GM23338 (cell line): ENCODE measurements at regions not wholly inside any gene's neighbourhood (a gene's known extent, or its start where the extent isn't known, plus 50 kb on each side); places are given as distances from the start of the nearest gene placed in this dataset.

Experiments used
- ATAC-seq: fragments of 200-7000 bp; cut with Tn5 transposase; 3 replicates; pipeline ENCODE4 v1.9.1; 2020
- DNase-seq: peaks from one replicate; pipeline ENCODE4 v3.0.0-alpha.2; 2015; ENCODE audit warnings: low spot score
- H2AFZ ChIP-seq: fragments of 200-600 bp; sonication (generic); 2 replicates; pipeline ENCODE4 v1.8.0; 2016; ENCODE audit warnings: antibody characterized with exemption, mild to moderate bottlenecking, moderate library complexity
- H3F3A ChIP-seq: fragments of 200-600 bp; sonication (generic); replicated peaks from 2 replicates; pipeline ENCODE4 v1.8.0; 2017; ENCODE audit warnings: antibody characterized with exemption, mixed run types, low read depth
- H3K27ac ChIP-seq: fragments of 200-600 bp; sonication (generic); 2 replicates; pipeline ENCODE4 v1.6.1; 2016; ENCODE audit warnings: low read depth
- H3K27me3 ChIP-seq: fragments of 200-600 bp; sonication (generic); 2 replicates; pipeline ENCODE4 v1.8.0; 2016; ENCODE audit warnings: mild to moderate bottlenecking, mixed run types, moderate library complexity; ENCODE audit not compliant: insufficient read depth
- H3K36me3 ChIP-seq: fragments of 200-600 bp; sonication (generic); 2 replicates; pipeline ENCODE4 v1.8.0; 2016; ENCODE audit warnings: mild to moderate bottlenecking; ENCODE audit not compliant: insufficient read depth
- H3K4me1 ChIP-seq: fragments of 200-600 bp; sonication (generic); 2 replicates; pipeline ENCODE4 v1.8.0; 2016; ENCODE audit warnings: mild to moderate bottlenecking, moderate library complexity; ENCODE audit not compliant: insufficient read depth
- H3K4me2 ChIP-seq: fragments of 200-600 bp; sonication (generic); 2 replicates; pipeline ENCODE4 v1.7.1; 2017; ENCODE audit warnings: mixed run types
- H3K4me3 ChIP-seq: fragments of 200-600 bp; sonication (generic); 2 replicates; pipeline ENCODE4 v1.6.1; 2016; ENCODE audit warnings: mixed run types
- H3K79me2 ChIP-seq: fragments of 200-600 bp; sonication (generic); replicated peaks from 2 replicates; pipeline ENCODE4 v1.8.0; 2017; ENCODE audit warnings: mild to moderate bottlenecking; ENCODE audit not compliant: insufficient read depth
- H3K9me2 ChIP-seq: fragments of 200-600 bp; sonication (generic); 2 replicates; pipeline ENCODE4 v1.8.0; 2017; ENCODE audit not compliant: insufficient read depth
- H4K20me1 ChIP-seq: fragments of 200-600 bp; sonication (generic); replicated peaks from 2 replicates; pipeline ENCODE4 v1.8.0; 2017; ENCODE audit warnings: mild to moderate bottlenecking; ENCODE audit not compliant: insufficient read depth
- H3K27ac Mint-ChIP-seq: 2 replicates; pipeline ENCODE4 v1.8.0; 2020; ENCODE audit warnings: inconsistent platforms, mild to moderate bottlenecking, moderate library complexity, mixed read lengths
- H3K27me3 Mint-ChIP-seq: 3 replicates; pipeline ENCODE4 v1.8.0; 2022; ENCODE audit warnings: low read depth, mild to moderate bottlenecking, moderate library complexity, mixed read lengths, inconsistent platforms; ENCODE audit not compliant: insufficient read depth, poor library complexity
- H3K36me3 Mint-ChIP-seq: 3 replicates; pipeline ENCODE4 v1.8.0; 2021; ENCODE audit warnings: low read depth, mild to moderate bottlenecking, inconsistent platforms, moderate library complexity, mixed read lengths
- H3K4me1 Mint-ChIP-seq: 3 replicates; pipeline ENCODE4 v1.8.0; 2020; ENCODE audit warnings: mild to moderate bottlenecking, inconsistent platforms, mixed read lengths
- H3K4me3 Mint-ChIP-seq: 3 replicates; pipeline ENCODE4 v1.8.0; 2021; ENCODE audit warnings: moderate library complexity, mild to moderate bottlenecking, inconsistent platforms, mixed read lengths
- H3K9me3 Mint-ChIP-seq: 3 replicates; pipeline ENCODE4 v1.8.0; 2020; ENCODE audit warnings: moderate library complexity, mild to moderate bottlenecking, inconsistent platforms, mixed read lengths
- CREB1 ChIP-seq: fragments of 250-450 bp; sonication (Bioruptor Pico); IDR thresholded peaks from 2 replicates; pipeline ENCODE4 v1.5.0; 2020; ENCODE audit warnings: low read depth, mild to moderate bottlenecking, moderate library complexity
- EZH2phosphoT487 ChIP-seq: fragments of 200-600 bp; sonication (generic); IDR thresholded peaks from one replicate; pipeline ENCODE4 v1.8.1; 2018; ENCODE audit warnings: antibody characterized with exemption; ENCODE audit not compliant: unreplicated experiment
- JUNB ChIP-seq: IDR thresholded peaks from one replicate; pipeline ENCODE4 v1.6.1; 2016; ENCODE audit warnings: antibody characterized with exemption; ENCODE audit not compliant: unreplicated experiment
- NANOG ChIP-seq: IDR thresholded peaks from 2 replicates; pipeline ENCODE4 v1.6.1; 2016; ENCODE audit warnings: antibody characterized with exemption, borderline replicate concordance
- STAT1 ChIP-seq: IDR thresholded peaks from one replicate; pipeline ENCODE4 v1.6.1; 2016; ENCODE audit warnings: antibody characterized with exemption; ENCODE audit not compliant: unreplicated experiment
- TF ChIP-seq, protein P1 (sequence below): IDR thresholded peaks from one replicate; pipeline ENCODE4 v1.6.1; 2018; ENCODE audit warnings: antibody characterized with exemption; ENCODE audit not compliant: unreplicated experiment
- TF ChIP-seq, protein P2 (sequence below): IDR thresholded peaks from 2 replicates; pipeline ENCODE4 v1.6.1; 2016; ENCODE audit warnings: antibody characterized with exemption

DNA sequence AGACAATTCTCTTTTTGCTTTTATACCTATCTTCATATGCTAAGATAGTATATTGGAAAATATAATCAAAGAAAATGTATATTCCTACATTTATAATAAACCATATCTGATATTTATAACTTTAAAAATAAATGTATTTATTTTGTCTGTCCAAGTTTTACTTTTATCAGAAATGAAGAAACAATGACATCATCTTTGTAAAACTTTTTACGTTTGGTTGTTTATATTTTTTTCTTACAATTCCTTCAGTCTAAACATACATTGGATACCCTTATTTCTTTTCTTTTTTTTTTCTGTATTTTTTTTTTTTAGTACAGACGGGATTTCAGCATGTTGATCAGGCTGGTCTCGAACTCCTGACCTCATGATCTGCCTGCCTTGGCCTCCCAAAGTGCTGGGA is 1577.0 kb upstream of the SLC39A10 start:
- no peak for DNase-seq
- peaks cover 3% of the 10 kb centered on the region; the same call in 1 of the 3 replicates for H3K36me3 Mint-ChIP-seq

DNA sequence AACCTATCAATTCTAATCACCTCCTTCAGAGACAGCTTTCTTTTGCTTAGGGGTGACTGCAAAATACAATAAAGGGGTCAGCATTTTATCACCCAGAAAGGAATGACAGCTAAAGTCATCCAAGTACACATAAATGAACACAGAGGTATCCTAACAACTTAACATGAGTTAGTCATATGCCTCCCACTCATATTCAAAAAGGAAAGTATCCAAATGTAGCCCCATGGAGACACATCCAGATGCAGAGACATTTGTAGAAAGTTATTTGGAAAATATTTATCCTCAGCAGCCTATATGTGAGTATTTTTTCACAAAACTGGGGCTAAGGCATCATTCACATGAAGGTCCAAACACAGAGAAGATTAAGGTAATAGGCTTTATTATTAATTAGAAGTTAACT is 1579.7 kb upstream of the SLC39A10 start:
- H4K20me1 ChIP-seq = no peaks in the 10 kb centered on the region
- no peaks in the 10 kb centered on the region for H3K9me2 ChIP-seq
- no peak overlapping the region for H3K4me2 ChIP-seq
- H3K27me3 ChIP-seq = no peaks in the 10 kb centered on the region
- no peaks in the 10 kb centered on the region for H3K79me2 ChIP-seq
- Mint-ChIP-seq H3K4me1 (no peaks in the 10 kb centered on the region), H3K36me3 (no peaks in the 10 kb centered on the region), H3K9me3 (no peaks in the 10 kb centered on the region), H3K27ac (no peak overlapping the region), H3K27me3 (no peaks in the 10 kb centered on the region), H3K4me3 (no peak overlapping the region)
- no peak for TF ChIP-seq CREB1 (CRISPR knock-in tag)
- ATAC-seq (no peak), DNase-seq (no peak)
- H3K4me3 ChIP-seq = no peak overlapping the region
- H3K4me1 ChIP-seq = no peaks in the 10 kb centered on the region
- H2AFZ ChIP-seq = no peak overlapping the region
- H3F3A ChIP-seq = no peaks in the 10 kb centered on the region
- no peaks in the 10 kb centered on the region for H3K36me3 ChIP-seq
- H3K27ac ChIP-seq = no peak overlapping the region

More for the DNA sequence above, 1577.0 kb upstream of the SLC39A10 start:
- Mint-ChIP-seq H3K4me1 (no peaks in the 10 kb centered on the region), H3K27me3 (no peaks in the 10 kb centered on the region), H3K9me3 (peaks cover 5% of the 10 kb centered on the region; the same call in 2 of the 3 replicates), H3K4me3 (no peak overlapping the region), H3K27ac (no peak overlapping the region)
- Histone ChIP-seq H3K36me3 (peaks cover 3% of the 10 kb centered on the region; the same call in 1 of the 2 replicates), H3K4me2 (no peak overlapping the region), H3K4me1 (no peaks in the 10 kb centered on the region), H4K20me1 (no peaks in the 10 kb centered on the region), H3K27me3 (no peaks in the 10 kb centered on the region), H2AFZ (no peak overlapping the region), H3K4me3 (no peak overlapping the region), H3K27ac (no peak overlapping the region), H3K79me2 (no peaks in the 10 kb centered on the region), H3F3A (no peaks in the 10 kb centered on the region), H3K9me2 (no peaks in the 10 kb centered on the region)
- TF ChIP-seq, protein P1, sequence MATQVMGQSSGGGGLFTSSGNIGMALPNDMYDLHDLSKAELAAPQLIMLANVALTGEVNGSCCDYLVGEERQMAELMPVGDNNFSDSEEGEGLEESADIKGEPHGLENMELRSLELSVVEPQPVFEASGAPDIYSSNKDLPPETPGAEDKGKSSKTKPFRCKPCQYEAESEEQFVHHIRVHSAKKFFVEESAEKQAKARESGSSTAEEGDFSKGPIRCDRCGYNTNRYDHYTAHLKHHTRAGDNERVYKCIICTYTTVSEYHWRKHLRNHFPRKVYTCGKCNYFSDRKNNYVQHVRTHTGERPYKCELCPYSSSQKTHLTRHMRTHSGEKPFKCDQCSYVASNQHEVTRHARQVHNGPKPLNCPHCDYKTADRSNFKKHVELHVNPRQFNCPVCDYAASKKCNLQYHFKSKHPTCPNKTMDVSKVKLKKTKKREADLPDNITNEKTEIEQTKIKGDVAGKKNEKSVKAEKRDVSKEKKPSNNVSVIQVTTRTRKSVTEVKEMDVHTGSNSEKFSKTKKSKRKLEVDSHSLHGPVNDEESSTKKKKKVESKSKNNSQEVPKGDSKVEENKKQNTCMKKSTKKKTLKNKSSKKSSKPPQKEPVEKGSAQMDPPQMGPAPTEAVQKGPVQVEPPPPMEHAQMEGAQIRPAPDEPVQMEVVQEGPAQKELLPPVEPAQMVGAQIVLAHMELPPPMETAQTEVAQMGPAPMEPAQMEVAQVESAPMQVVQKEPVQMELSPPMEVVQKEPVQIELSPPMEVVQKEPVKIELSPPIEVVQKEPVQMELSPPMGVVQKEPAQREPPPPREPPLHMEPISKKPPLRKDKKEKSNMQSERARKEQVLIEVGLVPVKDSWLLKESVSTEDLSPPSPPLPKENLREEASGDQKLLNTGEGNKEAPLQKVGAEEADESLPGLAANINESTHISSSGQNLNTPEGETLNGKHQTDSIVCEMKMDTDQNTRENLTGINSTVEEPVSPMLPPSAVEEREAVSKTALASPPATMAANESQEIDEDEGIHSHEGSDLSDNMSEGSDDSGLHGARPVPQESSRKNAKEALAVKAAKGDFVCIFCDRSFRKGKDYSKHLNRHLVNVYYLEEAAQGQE = no peak
- no peak for TF ChIP-seq STAT1
- TF ChIP-seq, protein P2, sequence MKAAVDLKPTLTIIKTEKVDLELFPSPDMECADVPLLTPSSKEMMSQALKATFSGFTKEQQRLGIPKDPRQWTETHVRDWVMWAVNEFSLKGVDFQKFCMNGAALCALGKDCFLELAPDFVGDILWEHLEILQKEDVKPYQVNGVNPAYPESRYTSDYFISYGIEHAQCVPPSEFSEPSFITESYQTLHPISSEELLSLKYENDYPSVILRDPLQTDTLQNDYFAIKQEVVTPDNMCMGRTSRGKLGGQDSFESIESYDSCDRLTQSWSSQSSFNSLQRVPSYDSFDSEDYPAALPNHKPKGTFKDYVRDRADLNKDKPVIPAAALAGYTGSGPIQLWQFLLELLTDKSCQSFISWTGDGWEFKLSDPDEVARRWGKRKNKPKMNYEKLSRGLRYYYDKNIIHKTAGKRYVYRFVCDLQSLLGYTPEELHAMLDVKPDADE = no peak
- TF ChIP-seq CREB1 (CRISPR knock-in tag) = no peak
- no peak for ATAC-seq

DNA sequence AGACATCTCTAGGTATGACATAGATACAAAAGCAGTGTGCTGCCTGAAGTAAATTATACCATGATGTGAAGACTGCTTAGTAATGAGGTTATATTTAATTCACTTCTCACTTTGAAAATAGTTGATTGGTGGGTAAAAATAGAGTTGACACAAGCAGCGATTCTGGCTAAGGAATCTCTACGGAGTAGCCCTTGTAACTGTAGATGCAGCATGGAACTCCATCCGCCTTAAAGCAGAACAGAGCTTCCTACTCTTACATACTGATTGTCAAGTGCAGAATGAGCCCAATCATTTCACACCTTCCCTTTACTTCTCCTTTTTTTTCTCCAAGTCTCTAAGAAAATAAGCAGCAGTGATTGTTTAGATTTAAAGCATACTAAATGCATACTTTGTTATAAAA is 1594.6 kb upstream of the SLC39A10 start:
- Histone ChIP-seq H3F3A (no peaks in the 10 kb centered on the region), H2AFZ (no peak overlapping the region), H3K79me2 (no peaks in the 10 kb centered on the region), H3K4me2 (no peak overlapping the region), H3K4me1 (no peaks in the 10 kb centered on the region), H3K27me3 (no peaks in the 10 kb centered on the region), H3K36me3 (peaks cover 3% of the 10 kb centered on the region; the same call in 1 of the 2 replicates), H4K20me1 (no peaks in the 10 kb centered on the region), H3K27ac (no peak overlapping the region), H3K9me2 (no peaks in the 10 kb centered on the region), H3K4me3 (no peak overlapping the region)
- Mint-ChIP-seq H3K4me3 (no peak overlapping the region), H3K27me3 (no peaks in the 10 kb centered on the region), H3K27ac (no peak overlapping the region), H3K9me3 (peaks cover 8% of the 10 kb centered on the region; the same call in 2 of the 3 replicates), H3K4me1 (no peaks in the 10 kb centered on the region), H3K36me3 (peaks cover 4% of the 10 kb centered on the region; the same call in 2 of the 3 replicates)
- no peak for DNase-seq
- no peak for ATAC-seq
- no peak for TF ChIP-seq JUNB
- TF ChIP-seq STAT1 = no peak
- no peak for TF ChIP-seq NANOG
- no peak for TF ChIP-seq EZH2phosphoT487
- TF ChIP-seq CREB1 (CRISPR knock-in tag) = no peak
